GM19397 (cell line): ENCODE measurements at regions not wholly inside any gene's neighbourhood (a gene's known extent, or its start where the extent isn't known, plus 50 kb on each side); places are given as distances from the start of the nearest gene placed in this dataset.

Source experiments
- ATAC-seq: cut with Tn5 transposase; IDR thresholded peaks from one replicate; pipeline ENCODE4 v1.9.1; 2021; ENCODE audit warnings: mild to moderate bottlenecking, moderate library complexity; ENCODE audit not compliant: unreplicated experiment

DNA sequence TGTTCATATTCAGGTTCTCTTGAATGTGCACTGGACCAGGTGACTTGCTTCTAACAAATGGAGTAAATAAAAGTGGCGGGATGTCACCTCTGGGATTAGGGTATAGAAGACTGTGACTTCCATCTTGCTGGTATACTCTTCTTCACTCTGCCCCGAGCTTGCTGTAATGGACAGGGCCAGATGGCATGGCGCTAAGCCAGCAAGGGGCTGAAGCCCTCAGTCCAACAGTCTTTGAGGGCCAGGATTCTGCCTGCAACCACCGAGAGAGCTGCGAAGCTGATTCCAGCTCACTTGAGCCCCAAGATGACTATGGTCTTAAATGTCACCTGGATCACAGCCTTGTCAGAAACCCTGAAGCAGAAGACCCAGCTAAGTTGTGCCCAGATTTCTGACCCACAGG lies 600.0 kb downstream of the FGF9 start:
- no peak for ATAC-seq

- ATAC-seq, result no peak
These were observed 601.0 kb downstream of the FGF9 start for GRCh38 chr13:22271903-22272302.

GRCh38 chr13:22275393-22275792 lies 604.5 kb downstream of the FGF9 start:
- ATAC-seq, result no peak

DNA sequence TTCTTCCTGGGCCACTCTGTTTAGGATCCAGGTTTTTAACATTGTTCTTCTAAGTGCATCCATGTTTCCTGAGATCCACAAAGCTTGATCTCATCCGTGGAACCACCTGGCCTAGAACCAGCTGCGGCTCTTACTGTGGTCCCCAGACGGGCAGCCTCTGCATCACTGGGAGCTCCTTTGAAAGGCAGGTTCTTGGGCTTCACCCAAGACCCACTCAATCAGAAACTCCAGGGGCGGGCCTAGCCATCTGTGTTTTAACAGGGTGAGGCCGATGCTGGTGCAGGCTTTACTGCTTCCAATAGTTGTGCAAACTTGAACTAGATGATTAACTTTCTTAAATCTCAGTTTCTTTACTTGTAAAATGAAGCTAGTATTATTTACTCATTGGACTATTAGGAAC lies 605.7 kb downstream of the FGF9 start:
- no peak for ATAC-seq

DNA sequence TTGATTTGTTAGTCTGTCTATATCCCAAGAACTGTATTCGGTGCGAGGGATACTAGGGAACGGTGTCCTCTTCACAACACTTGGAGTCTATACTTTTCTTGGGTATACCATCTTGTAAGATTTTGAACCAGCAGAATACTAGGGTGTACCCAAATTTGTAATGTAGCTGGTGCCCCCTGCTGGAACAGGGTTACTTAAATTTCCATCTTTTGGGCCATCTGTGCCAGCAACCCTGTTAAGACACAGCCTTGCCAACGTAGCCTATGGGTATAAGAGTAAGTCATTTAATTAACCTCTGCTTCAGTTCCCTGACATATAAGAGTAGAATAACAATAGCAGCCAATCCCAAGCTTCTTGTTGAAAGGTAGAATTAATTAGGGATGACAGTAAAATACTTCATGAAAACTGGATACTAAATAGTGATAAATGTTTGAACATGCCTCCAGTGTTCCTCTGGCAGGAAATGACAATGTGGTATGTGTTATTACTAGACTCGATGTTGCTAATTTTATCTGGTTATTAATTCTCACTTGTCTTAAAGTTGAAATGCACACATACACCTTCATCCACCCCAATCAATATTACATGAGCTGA lies 607.6 kb downstream of the FGF9 start:
- ATAC-seq, result no peak

- ATAC-seq, result no peak
These were observed 615.0 kb downstream of the FGF9 start for GRCh38 chr13:22285867-22286266.

DNA sequence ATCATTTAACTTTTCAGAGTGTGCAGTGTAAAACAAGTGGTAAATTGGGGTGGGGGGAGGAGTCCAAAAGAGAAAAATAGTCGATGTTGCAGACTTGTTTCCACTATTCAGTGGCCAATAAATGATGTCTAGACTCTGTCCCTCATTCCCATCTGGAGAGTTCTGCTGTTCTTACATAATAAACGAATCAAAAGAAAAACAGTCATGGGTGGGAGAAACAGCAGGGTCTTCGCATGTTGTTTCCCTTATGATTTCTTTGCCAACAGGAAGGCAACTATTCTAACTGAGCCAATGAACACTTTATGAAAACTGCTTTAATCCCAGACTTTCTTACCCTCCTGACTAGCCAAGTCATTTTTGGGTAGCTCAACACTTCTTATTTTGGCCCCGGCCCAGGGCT lies 615.5 kb downstream of the FGF9 start:
- no peak for ATAC-seq

DNA sequence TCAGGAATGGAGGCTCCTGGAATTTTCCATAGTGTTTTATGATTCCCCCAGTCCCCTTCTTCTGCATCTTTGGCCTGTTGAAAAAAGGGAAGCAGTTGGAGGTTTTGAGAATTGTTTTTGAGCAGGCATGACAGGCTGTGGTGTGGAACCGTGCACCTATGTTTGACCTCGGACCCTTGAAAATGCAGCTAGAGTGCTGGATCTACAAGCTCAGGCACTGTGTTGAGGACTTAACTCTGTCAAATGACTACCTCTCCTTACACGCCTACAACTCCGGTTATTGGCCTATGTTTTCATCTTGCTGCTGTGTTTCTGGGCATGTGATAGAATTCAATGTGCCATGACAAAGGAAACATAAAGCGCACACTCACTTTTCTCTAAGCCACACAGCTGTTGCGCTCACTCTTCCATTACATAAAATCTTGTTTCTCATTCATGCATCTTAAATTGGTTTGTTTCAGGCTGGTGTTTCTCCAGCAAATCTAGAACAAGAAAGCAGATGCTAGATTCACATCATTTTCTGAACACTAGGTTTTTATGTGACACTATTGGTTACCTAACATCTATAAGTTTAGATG lies 616.6 kb downstream of the FGF9 start:
- ATAC-seq, result no peak

DNA sequence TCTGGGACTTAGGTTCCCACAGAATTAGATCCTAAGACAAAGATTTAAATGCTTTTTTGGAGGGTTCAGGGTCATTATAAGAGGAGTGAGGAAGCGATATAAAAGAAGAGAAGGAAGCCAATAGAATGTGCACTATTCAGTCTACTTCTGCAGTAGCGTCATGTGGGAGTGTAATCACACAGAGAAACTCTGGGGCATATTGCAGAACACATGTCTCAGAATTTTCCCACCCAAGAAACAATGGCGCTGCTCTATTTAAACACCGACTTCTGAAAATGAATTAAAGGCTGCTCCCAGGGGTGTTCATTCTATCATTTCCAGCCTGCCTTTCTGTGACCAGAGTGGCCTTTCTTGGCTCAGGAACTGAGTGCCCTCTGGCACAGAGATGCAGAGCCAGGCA lies 617.6 kb downstream of the FGF9 start:
- no peak for ATAC-seq

DNA sequence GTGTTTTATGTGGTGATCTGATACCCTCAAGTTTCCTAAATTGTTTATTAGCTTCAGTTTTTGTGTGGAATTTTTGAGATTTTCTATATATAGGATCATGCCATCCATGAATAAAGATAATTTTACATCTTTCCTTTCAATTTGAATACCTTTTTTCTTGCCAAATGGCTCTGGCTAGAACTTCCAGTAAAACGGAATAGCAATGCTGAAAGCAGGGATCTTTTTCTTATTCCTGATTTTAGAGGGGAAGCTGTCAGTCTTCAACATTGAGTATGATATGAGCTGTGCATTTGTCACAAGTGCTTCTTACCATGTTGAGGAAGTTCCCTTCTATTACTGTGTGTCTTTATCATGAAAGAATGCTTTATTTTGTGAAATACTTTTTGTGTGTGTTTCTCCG lies 618.8 kb downstream of the FGF9 start:
- ATAC-seq, result no peak

DNA sequence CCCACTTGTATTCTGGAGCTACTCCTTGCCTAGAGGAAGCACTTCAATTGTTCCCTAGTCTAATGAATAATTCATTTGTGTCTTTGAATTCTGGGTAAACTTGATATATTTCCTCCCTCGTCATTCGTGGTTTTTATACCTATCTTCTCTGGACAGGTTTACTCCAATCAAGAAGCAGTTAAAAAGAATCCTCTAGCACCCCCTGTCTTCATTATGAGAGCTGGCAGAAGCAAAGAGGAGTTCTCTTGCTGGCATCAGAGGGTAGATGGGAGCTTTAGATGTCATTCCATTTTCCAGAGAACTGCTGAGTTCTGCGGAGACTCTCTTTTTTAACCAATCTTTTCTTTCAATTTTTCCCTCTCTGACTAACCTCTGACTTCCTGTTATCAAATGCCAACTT lies 627.7 kb downstream of the FGF9 start:
- no peak for ATAC-seq

GRCh38 chr13:22311734-22312404 lies 641.0 kb downstream of the FGF9 start:
- ATAC-seq, result no peak

DNA sequence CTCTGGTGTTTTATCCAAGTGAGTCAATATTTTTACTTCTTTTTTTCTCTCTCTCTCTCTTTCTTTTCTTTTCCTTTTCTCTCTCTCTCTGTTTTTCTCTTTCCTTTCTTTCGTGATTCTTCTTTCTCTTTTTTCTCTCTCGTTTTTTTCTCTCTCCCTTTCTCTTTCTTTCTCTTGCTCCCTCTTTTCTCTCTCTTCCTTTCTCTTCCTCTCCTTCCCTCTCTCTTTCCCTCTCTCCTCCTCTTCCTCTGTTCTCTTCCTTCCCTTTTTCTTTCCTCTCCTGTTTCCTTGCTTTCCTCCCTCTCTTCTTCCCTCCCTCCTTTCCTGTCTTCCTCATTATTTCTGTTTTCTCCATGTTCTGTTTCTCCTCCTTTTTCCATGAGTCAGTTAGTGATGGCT lies 641.5 kb downstream of the FGF9 start:
- ATAC-seq, result no peak

DNA sequence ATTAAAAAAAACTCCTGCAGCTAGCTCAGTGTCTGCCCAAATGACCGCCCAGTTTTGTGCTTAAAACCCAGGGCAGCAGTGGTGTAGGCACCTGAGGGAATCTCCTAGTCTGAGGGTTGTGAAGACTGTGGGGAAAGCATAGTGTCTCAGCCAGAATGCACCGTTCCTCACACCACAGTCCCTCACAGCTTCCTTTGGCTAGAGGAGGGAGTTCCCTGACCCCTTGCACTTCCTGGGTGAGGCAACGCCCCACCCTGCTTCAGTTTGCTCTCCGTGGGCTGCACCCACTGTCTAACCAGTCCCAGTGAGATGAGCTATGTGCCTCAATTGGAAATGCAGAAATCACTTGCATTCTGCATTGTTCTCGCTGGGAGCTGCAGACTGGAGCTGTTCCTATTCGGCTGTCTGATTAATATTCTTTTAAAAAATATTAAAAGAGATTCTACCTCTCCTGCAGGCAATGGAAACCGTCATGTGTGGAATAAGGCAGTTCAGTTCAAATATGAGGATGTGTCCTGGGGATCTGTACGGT lies 645.7 kb downstream of the FGF9 start:
- no peak for ATAC-seq

GRCh38 chr13:22320991-22321390 lies 650.1 kb downstream of the FGF9 start:
- no peak for ATAC-seq

GRCh38 chr13:22325761-22326160 lies 654.9 kb downstream of the FGF9 start:
- no peak for ATAC-seq

DNA sequence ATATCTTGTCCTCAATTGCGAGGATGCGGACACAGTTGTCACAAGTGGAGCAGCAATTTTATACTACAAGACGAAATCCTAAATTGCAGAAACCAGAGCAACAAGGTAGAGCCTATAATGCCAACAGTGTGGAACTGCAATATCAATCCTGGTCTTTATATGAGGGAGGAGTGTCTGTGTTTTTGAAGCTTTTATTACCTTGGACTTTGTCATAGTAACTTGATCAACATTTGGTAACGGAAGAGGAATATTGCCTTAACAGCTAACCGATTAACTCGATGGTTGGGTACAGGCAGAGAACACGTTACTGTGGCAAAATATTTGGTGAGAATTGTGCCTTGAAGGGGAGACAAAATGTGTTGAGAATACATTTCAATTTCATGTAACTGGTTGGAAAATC lies 661.5 kb downstream of the FGF9 start:
- ATAC-seq, result no peak

DNA sequence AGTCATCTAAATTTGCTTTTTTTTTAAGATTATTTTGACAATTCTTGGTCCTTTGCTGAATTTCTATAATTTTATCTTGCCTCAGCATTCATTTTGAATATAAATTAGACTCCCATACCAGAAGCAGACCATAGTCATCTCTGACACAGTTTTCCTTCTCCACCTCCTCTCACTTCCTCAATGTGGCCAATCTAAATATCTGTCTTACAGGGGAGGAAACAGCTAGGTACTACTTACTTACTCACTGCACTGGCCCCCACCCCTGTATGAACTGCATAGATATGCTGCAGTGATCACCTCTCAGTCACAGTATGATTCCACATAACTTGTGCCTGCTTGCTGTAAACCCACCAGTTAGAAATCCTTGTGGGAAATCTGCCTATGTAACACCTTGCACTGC lies 665.6 kb downstream of the FGF9 start:
- ATAC-seq, result no peak

- no peak for ATAC-seq
These were observed 686.3 kb downstream of the FGF9 start for GRCh38 chr13:22357132-22357531.

DNA sequence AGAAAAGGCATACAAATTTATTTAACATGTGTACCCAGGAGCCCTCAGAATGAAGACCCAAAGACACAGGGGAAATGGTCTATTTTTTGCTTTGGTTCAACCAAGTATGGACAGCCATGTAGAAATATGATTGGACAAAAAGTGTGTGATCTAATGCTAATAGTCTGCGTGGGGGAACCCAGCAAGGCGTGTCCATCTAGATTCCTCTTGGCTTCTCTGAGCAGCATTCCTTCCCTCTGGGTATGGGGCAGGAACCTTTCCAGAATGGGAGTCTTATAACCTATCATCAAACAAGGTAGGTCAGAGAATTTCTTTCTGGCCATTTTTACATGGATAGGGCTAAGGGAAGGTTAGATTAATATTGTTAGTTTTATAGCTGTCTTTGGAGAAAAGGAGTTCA lies 698.2 kb downstream of the FGF9 start:
- no peak for ATAC-seq

DNA sequence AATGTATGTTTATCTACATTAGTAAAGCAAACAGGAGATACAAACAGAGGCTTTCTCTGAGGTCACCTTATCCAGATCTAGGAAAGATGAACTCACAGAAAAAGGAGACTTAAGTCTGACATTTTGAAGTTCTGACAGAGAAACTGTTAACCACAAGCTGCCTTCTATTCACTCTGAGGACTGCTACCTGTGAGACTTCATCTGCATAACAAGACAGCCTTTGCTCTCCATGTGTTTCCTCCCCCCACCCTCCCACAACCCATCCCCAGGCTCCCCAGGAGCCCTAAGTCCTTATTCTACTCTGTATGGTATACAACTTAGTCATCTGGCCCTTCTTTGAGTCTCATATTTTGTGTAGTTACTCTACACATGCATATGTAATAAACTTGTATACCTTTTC lies 699.0 kb downstream of the FGF9 start:
- no peak for ATAC-seq

- ATAC-seq, result no peak
These were observed 701.4 kb downstream of the FGF9 start for GRCh38 chr13:22372261-22372660.
